Mesenchymal stem cell (in vitro differentiated cells and primary cell): ENCODE measurements at regions not wholly inside any gene's neighbourhood (a gene's known extent, or its start where the extent isn't known, plus 50 kb on each side); places are given as distances from the start of the nearest gene placed in this dataset.

ENCODE experiments used
- DNase-seq: peaks from one replicate; pipeline ENCODE4 v3.0.0-alpha.2; 2013
- H2AFZ ChIP-seq: one replicate; pipeline ENCODE4 v1.6.1; 2013; ENCODE audit warnings: low read depth, mild to moderate bottlenecking, control low read depth, inconsistent platforms, low read length, moderate library complexity
- H2AK5ac ChIP-seq: 2 replicates; pipeline ENCODE4 v1.6.1; 2013; ENCODE audit warnings: low read length, moderate library complexity, mild to moderate bottlenecking, inconsistent platforms; ENCODE audit not compliant: severe bottlenecking
- H2BK120ac ChIP-seq: one replicate; pipeline ENCODE4 v1.6.1; 2013; ENCODE audit warnings: low read depth, mild to moderate bottlenecking, inconsistent platforms, low read length, moderate library complexity
- H2BK12ac ChIP-seq, 2 experiments: one replicate each; pipeline ENCODE4 v1.6.1; 2013; ENCODE audit warnings: inconsistent platforms in 2 of 2, low read length in 2 of 2, mild to moderate bottlenecking in 2 of 2, moderate library complexity in 2 of 2, control low read depth in 1 of 2
- H2BK15ac ChIP-seq: one replicate; pipeline ENCODE4 v1.6.1; 2013; ENCODE audit warnings: mild to moderate bottlenecking, low read depth, inconsistent platforms; ENCODE audit not compliant: poor library complexity, severe bottlenecking
- H2BK5ac ChIP-seq: 2 replicates; pipeline ENCODE4 v1.6.1; 2013; ENCODE audit warnings: low read depth, mild to moderate bottlenecking, low read length, control low read depth, inconsistent platforms; ENCODE audit not compliant: poor library complexity, severe bottlenecking
- H3K14ac ChIP-seq, 2 experiments: one replicate each; pipeline ENCODE4 v1.6.1; 2013; ENCODE audit warnings: inconsistent platforms in 2 of 2, low read length in 2 of 2, control low read depth in 1 of 2, mild to moderate bottlenecking in 1 of 2, moderate library complexity in 1 of 2
- H3K18ac ChIP-seq, 2 experiments: one replicate each; pipeline ENCODE4 v1.6.1; 2013; ENCODE audit warnings: inconsistent platforms in 2 of 2, low read length in 2 of 2, control low read depth in 1 of 2, low read depth in 1 of 2, mild to moderate bottlenecking in 1 of 2
- H3K23ac ChIP-seq, 2 experiments: one replicate each; pipeline ENCODE4 v1.6.1; 2013; ENCODE audit warnings: inconsistent platforms in 2 of 2, low read length in 2 of 2, mild to moderate bottlenecking in 2 of 2, moderate library complexity in 2 of 2, control low read depth in 1 of 2
- H3K27ac ChIP-seq: 2 replicates; pipeline ENCODE4 v1.5.1; 2013; ENCODE audit warnings: mild to moderate bottlenecking, moderate library complexity, low read length, control low read depth, inconsistent platforms; ENCODE audit not compliant: poor library complexity, severe bottlenecking
- H3K27me3 ChIP-seq, 2 experiments: 2 replicates each; pipeline versions ENCODE4 v1.6.1 to v1.7.0; 2013; ENCODE audit warnings: low read length in 2 of 2, mild to moderate bottlenecking in 2 of 2, moderate library complexity in 2 of 2, control low read depth in 1 of 2, inconsistent platforms in 1 of 2; ENCODE audit not compliant: control insufficient read depth in 1 of 2, insufficient read depth in 1 of 2
- H3K36me3 ChIP-seq, 2 experiments: 2 replicates each; pipeline versions ENCODE4 v1.6.1 to v1.7.0; 2013; ENCODE audit warnings: low read length in 2 of 2, control low read depth in 1 of 2, inconsistent platforms in 1 of 2, low read depth in 1 of 2, mild to moderate bottlenecking in 1 of 2; ENCODE audit not compliant: insufficient read depth in 2 of 2, control insufficient read depth in 1 of 2
- H3K4ac ChIP-seq, 2 experiments: one replicate each; pipeline ENCODE4 v1.6.1; 2013; ENCODE audit warnings: inconsistent platforms in 2 of 2, low read length in 2 of 2, mild to moderate bottlenecking in 2 of 2, moderate library complexity in 2 of 2, control low read depth in 1 of 2, low read depth in 1 of 2
- H3K4me1 ChIP-seq: 2 replicates; pipeline ENCODE4 v1.6.1; 2013; ENCODE audit warnings: low read depth, low read length, control low read depth; ENCODE audit not compliant: control insufficient read depth, insufficient read depth
- H3K4me2 ChIP-seq: 2 replicates; pipeline ENCODE4 v1.6.1; 2013; ENCODE audit warnings: low read length, mild to moderate bottlenecking, inconsistent platforms; ENCODE audit not compliant: poor library complexity, severe bottlenecking
- H3K4me3 ChIP-seq, 2 experiments: 2 replicates each; pipeline versions ENCODE4 v1.5.1 to v1.7.0; 2013; ENCODE audit warnings: low read length in 2 of 2, mild to moderate bottlenecking in 2 of 2, control low read depth in 1 of 2, low read depth in 1 of 2; ENCODE audit not compliant: insufficient read depth in 1 of 2
- H3K79me1 ChIP-seq: replicated peaks from 2 replicates; pipeline ENCODE4 v1.6.1; 2013; ENCODE audit warnings: mild to moderate bottlenecking, control low read depth, low read length, inconsistent platforms; ENCODE audit not compliant: poor library complexity, severe bottlenecking
- H3K9ac ChIP-seq: 2 replicates; pipeline ENCODE4 v1.7.0; 2013; ENCODE audit warnings: mild to moderate bottlenecking, low read length, moderate library complexity
- H3K9me3 ChIP-seq: 2 replicates; pipeline ENCODE4 v1.7.0; 2013; ENCODE audit warnings: mild to moderate bottlenecking, low read length; ENCODE audit not compliant: control insufficient read depth
- H4K8ac ChIP-seq: one replicate; pipeline ENCODE4 v1.6.1; 2013; ENCODE audit warnings: inconsistent platforms, mild to moderate bottlenecking, low read length, moderate library complexity
- H4K91ac ChIP-seq: one replicate; pipeline ENCODE4 v1.6.1; 2013; ENCODE audit warnings: mild to moderate bottlenecking, low read length, inconsistent platforms
- WGBS: methylation state at CpG from one replicate; pipeline ENCODE4 v1.1.7; 2013; ENCODE audit warnings: mixed read lengths; 5-methylcytosine and 5-hydroxymethylcytosine counted together

GRCh38 chr3:193998628-193999195, 137.2 kb upstream of the HES1 start:
- Histone ChIP-seq H2BK120ac (no peak overlapping the region), H2BK15ac (no peak overlapping the region), H3K79me1 (no peaks in the 10 kb centered on the region), H4K8ac (no peak overlapping the region), H2AK5ac (no peak overlapping the region), H2BK12ac (no peak overlapping the region), H3K4ac (no peak overlapping the region), H4K91ac (no peak overlapping the region), H3K4me2 (no peak overlapping the region), H3K4me1 (peaks cover 9% of the 10 kb centered on the region), H2AFZ (no peak overlapping the region), H3K14ac (no peak overlapping the region), H3K18ac (no peak overlapping the region), H3K9me3 (no peaks in the 10 kb centered on the region), H3K9ac (no peak overlapping the region), H2BK5ac (no peak overlapping the region), H3K23ac (no peak overlapping the region), H3K27ac (no peak overlapping the region), H3K36me3 (no peaks in the 10 kb centered on the region), H3K27me3 (peaks cover 36 to 69% of the 10 kb centered on the region in 2 experiments), H3K4me3 (no peak overlapping the region)
- no peak for DNase-seq
- 94% methylated on average over 12 of the region's 12 CpGs for WGBS

GRCh38 chr3:194000100-194000499, 135.8 kb upstream of the HES1 start:
- H3K27me3 ChIP-seq, result peaks cover 26 to 56% of the 10 kb centered on the region in 2 experiments
- peak overlapping the region in 1 of 2 experiments; percentile 92 for H2BK12ac ChIP-seq
- DNase-seq, result no peak
- H3K4ac ChIP-seq, result no peak overlapping the region
- no peak overlapping the region for H2AK5ac ChIP-seq
- no peak overlapping the region for H3K27ac ChIP-seq
- no peak overlapping the region for H2BK15ac ChIP-seq
- H2BK5ac ChIP-seq, result no peak overlapping the region
- H3K18ac ChIP-seq, result peak overlapping the region in 1 of 2 experiments; percentile 45
- H3K9ac ChIP-seq, result no peak overlapping the region
- no peak overlapping the region for H3K14ac ChIP-seq
- WGBS, result 97% methylated on average over 4 of the region's 4 CpGs
- no peak overlapping the region for H2AFZ ChIP-seq
- no peak overlapping the region for H2BK120ac ChIP-seq
- H3K79me1 ChIP-seq, result no peaks in the 10 kb centered on the region
- no peaks in the 10 kb centered on the region for H3K36me3 ChIP-seq
- H3K4me1 ChIP-seq, result peaks cover 14% of the 10 kb centered on the region
- H4K91ac ChIP-seq, result no peak overlapping the region
- no peak overlapping the region for H3K23ac ChIP-seq
- no peak overlapping the region for H3K4me3 ChIP-seq
- no peak overlapping the region for H3K4me2 ChIP-seq
- H4K8ac ChIP-seq, result no peak overlapping the region
- no peaks in the 10 kb centered on the region for H3K9me3 ChIP-seq

- Histone ChIP-seq H2BK12ac (no peak overlapping the region), H3K27ac (no peak overlapping the region), H2AK5ac (no peak overlapping the region), H2BK5ac (no peak overlapping the region), H3K4me2 (no peak overlapping the region), H3K9me3 (no peaks in the 10 kb centered on the region), H2AFZ (no peak overlapping the region), H3K4me3 (no peak overlapping the region), H4K91ac (no peak overlapping the region), H3K9ac (no peak overlapping the region), H2BK15ac (no peak overlapping the region), H3K79me1 (no peaks in the 10 kb centered on the region), H3K4ac (no peak overlapping the region), H2BK120ac (no peak overlapping the region), H3K14ac (no peak overlapping the region), H3K27me3 (peaks cover 20 to 51% of the 10 kb centered on the region in 2 experiments), H3K4me1 (peaks cover 14% of the 10 kb centered on the region), H3K18ac (no peak overlapping the region), H3K36me3 (no peaks in the 10 kb centered on the region), H3K23ac (no peak overlapping the region), H4K8ac (no peak overlapping the region)
- 97% methylated on average over 4 of the region's 4 CpGs for WGBS
- DNase-seq, result no peak
These were observed 135.2 kb upstream of the HES1 start for GRCh38 chr3:194000712-194001111.

GRCh38 chr3:194001728-194002459, 134.1 kb upstream of the HES1 start:
- Histone ChIP-seq H2AK5ac (no peak overlapping the region), H3K18ac (peak overlapping the region; percentile 26 to 43), H3K9ac (no peak overlapping the region), H2AFZ (no peak overlapping the region), H3K36me3 (no peaks in the 10 kb centered on the region), H2BK15ac (peak overlapping the region; percentile 36), H3K4me1 (peaks cover 14% of the 10 kb centered on the region), H3K27ac (no peak overlapping the region), H2BK12ac (peak overlapping the region; percentile 31 to 60), H3K14ac (peak overlapping the region in 1 of 2 experiments; percentile 37), H3K4ac (peak overlapping the region; percentile 52 to 55), H2BK5ac (no peak overlapping the region), H3K23ac (no peak overlapping the region), H3K4me3 (no peak overlapping the region), H2BK120ac (peak overlapping the region; percentile 22), H3K79me1 (no peaks in the 10 kb centered on the region), H4K8ac (peak overlapping the region; percentile 16), H3K4me2 (no peak overlapping the region), H3K9me3 (no peaks in the 10 kb centered on the region), H3K27me3 (peaks cover 11 to 45% of the 10 kb centered on the region in 2 experiments), H4K91ac (peak overlapping the region; percentile 36)
- WGBS, result 78% methylated on average over 20 of the region's 20 CpGs
- DNase-seq, result peak; percentile 37
